ENCODE measurements at regions not wholly inside any gene's neighbourhood (a gene's known extent, or its start where the extent isn't known, plus 50 kb on each side); places are given as distances from the start of the nearest gene placed in this dataset.
A peak's percentile ranks its signal among the peaks of the same experiment; 100 is the strongest.

GRCh38 chr5:126184474-126184873 lies 238.7 kb upstream of the GRAMD2B start:
- Mint-ChIP-seq H3K27me3 (ENCODE audit: insufficient read depth, low read depth) (peaks cover 2% of the 10 kb centered on the region), H3K27ac (no peak overlapping the region), H3K36me3 (no peaks in the 10 kb centered on the region), H3K4me1 (peaks cover 12% of the 10 kb centered on the region), H3K4me3 (no peak overlapping the region), H3K9me3 (peaks cover 2% of the 10 kb centered on the region)
- H3K9me3 ChIP-seq (ENCODE audit: low read depth): no peaks in the 10 kb centered on the region
- H4K20me1 ChIP-seq (ENCODE audit: low read depth): no peaks in the 10 kb centered on the region
- no peaks in the 10 kb centered on the region for H3K36me3 ChIP-seq
- no peak overlapping the region for H3K27ac ChIP-seq
- no peak for DNase-seq (ENCODE audit: low spot score)
- H3K4me2 ChIP-seq: no peak overlapping the region
- H2AFZ ChIP-seq (replicated peaks): no peak overlapping the region
- no peak overlapping the region for H3K4me3 ChIP-seq
- H3K27me3 ChIP-seq: no peaks in the 10 kb centered on the region
- no peak overlapping the region for H3K9ac ChIP-seq
- no peaks in the 10 kb centered on the region for H3K79me2 ChIP-seq (ENCODE audit: low read depth)
- H3K4me1 ChIP-seq: peaks cover 12% of the 10 kb centered on the region
- H3F3A ChIP-seq (ENCODE audit: low read depth): peaks cover 7% of the 10 kb centered on the region
- TF ChIP-seq EZH2 (IDR thresholded peaks at IDR 0.05): no peak
- TF ChIP-seq, protein P1, sequence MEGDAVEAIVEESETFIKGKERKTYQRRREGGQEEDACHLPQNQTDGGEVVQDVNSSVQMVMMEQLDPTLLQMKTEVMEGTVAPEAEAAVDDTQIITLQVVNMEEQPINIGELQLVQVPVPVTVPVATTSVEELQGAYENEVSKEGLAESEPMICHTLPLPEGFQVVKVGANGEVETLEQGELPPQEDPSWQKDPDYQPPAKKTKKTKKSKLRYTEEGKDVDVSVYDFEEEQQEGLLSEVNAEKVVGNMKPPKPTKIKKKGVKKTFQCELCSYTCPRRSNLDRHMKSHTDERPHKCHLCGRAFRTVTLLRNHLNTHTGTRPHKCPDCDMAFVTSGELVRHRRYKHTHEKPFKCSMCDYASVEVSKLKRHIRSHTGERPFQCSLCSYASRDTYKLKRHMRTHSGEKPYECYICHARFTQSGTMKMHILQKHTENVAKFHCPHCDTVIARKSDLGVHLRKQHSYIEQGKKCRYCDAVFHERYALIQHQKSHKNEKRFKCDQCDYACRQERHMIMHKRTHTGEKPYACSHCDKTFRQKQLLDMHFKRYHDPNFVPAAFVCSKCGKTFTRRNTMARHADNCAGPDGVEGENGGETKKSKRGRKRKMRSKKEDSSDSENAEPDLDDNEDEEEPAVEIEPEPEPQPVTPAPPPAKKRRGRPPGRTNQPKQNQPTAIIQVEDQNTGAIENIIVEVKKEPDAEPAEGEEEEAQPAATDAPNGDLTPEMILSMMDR (IDR thresholded peaks at IDR 0.05): no peak
- no peak for TF ChIP-seq EZH2phosphoT487 (IDR thresholded peaks at IDR 0.05)

GRCh38 chr5:126186210-126186609 lies 237.0 kb upstream of the GRAMD2B start:
- no peak overlapping the region for H3K4me2 ChIP-seq
- H3K36me3 Mint-ChIP-seq: no peaks in the 10 kb centered on the region
- peaks cover 21% of the 10 kb centered on the region for H3K4me1 Mint-ChIP-seq
- H3K9me3 ChIP-seq (ENCODE audit: low read depth): no peaks in the 10 kb centered on the region
- H4K20me1 ChIP-seq (ENCODE audit: low read depth): no peaks in the 10 kb centered on the region
- H3K27ac Mint-ChIP-seq: no peak overlapping the region
- no peak overlapping the region for H3K4me3 Mint-ChIP-seq
- no peak for DNase-seq (ENCODE audit: low spot score)
- H3K79me2 ChIP-seq (ENCODE audit: low read depth): no peaks in the 10 kb centered on the region
- no peaks in the 10 kb centered on the region for H3K36me3 ChIP-seq
- H3K27me3 ChIP-seq: no peaks in the 10 kb centered on the region
- no peak overlapping the region for H2AFZ ChIP-seq (replicated peaks)
- peaks cover 24% of the 10 kb centered on the region for H3K4me1 ChIP-seq
- TF ChIP-seq, protein P1 (IDR thresholded peaks at IDR 0.05): no peak
- no peak overlapping the region for H3K27ac ChIP-seq
- peaks cover 2% of the 10 kb centered on the region for H3K9me3 Mint-ChIP-seq
- no peak overlapping the region for H3K4me3 ChIP-seq
- peaks cover 7% of the 10 kb centered on the region for H3F3A ChIP-seq (ENCODE audit: low read depth)
- H3K27me3 Mint-ChIP-seq (ENCODE audit: insufficient read depth, low read depth): peaks cover 4% of the 10 kb centered on the region
- H3K9ac ChIP-seq: no peak overlapping the region

- H3K27ac Mint-ChIP-seq: peak overlapping the region; percentile 81
- peak overlapping the region; percentile 52 for H3K4me2 ChIP-seq
Measured at GRCh38 chr5:126188804-126189203, 234.4 kb upstream of the GRAMD2B start.

More at GRCh38 chr5:126188804-126189203, 234.4 kb upstream of the GRAMD2B start:
- H3K9me3 Mint-ChIP-seq: peaks cover 2% of the 10 kb centered on the region
- Histone ChIP-seq H3K9ac (no peak overlapping the region), H3K27ac (no peak overlapping the region), H3K36me3 (no peaks in the 10 kb centered on the region), H3K4me1 (peaks cover 24% of the 10 kb centered on the region), H4K20me1 (ENCODE audit: low read depth) (no peaks in the 10 kb centered on the region), H3F3A (ENCODE audit: low read depth) (peaks cover 7% of the 10 kb centered on the region), H3K4me3 (no peak overlapping the region), H3K27me3 (no peaks in the 10 kb centered on the region), H3K79me2 (ENCODE audit: low read depth) (no peaks in the 10 kb centered on the region), H3K9me3 (ENCODE audit: low read depth) (no peaks in the 10 kb centered on the region), H2AFZ (replicated peaks) (peak overlapping the region; percentile 7)
- no peak overlapping the region for H3K4me3 Mint-ChIP-seq
- TF ChIP-seq, protein P1 (IDR thresholded peaks at IDR 0.05): no peak
- TF ChIP-seq EZH2phosphoT487 (IDR thresholded peaks at IDR 0.05) (no peak), EZH2 (IDR thresholded peaks at IDR 0.05) (no peak)
- H3K36me3 Mint-ChIP-seq: no peaks in the 10 kb centered on the region
- peaks cover 4% of the 10 kb centered on the region for H3K27me3 Mint-ChIP-seq (ENCODE audit: insufficient read depth, low read depth)
- peaks cover 21% of the 10 kb centered on the region for H3K4me1 Mint-ChIP-seq
- DNase-seq (ENCODE audit: low spot score): peak; percentile 19
